ENCODE measurements at regions not wholly inside any gene's neighbourhood (a gene's known extent, or its start where the extent isn't known, plus 50 kb on each side); places are given as distances from the start of the nearest gene placed in this dataset.
A peak's percentile ranks its signal among the peaks of the same experiment; 100 is the strongest.

- H3K36me3 Mint-ChIP-seq: peaks cover 60% of the 10 kb centered on the region
- ATAC-seq (peak; percentile 75), DNase-seq (ENCODE audit: low spot score) (no peak)
- POLR2A ChIA-PET: no interaction called here
- H3K4me1 Mint-ChIP-seq: peaks cover 23% of the 10 kb centered on the region
- peaks cover 5% of the 10 kb centered on the region; the same call in 1 of the 2 replicates for H3K27me3 Mint-ChIP-seq (ENCODE audit: low read depth)
- peak overlapping the region; percentile 40; the same call in 1 of the 2 replicates for H3K27ac Mint-ChIP-seq
- no peak for TF ChIP-seq MAX (CRISPR knock-in tag; IDR thresholded peaks at IDR 0.05)
- no peak for TF ChIP-seq ARID4B (CRISPR knock-in tag; IDR thresholded peaks at IDR 0.05; ENCODE audit: borderline replicate concordance)
- TF ChIP-seq ZNF219 (CRISPR knock-in tag; IDR thresholded peaks at IDR 0.05; ENCODE audit: borderline replicate concordance): no peak
- TF ChIP-seq FOXP4 (CRISPR knock-in tag; IDR thresholded peaks at IDR 0.05): no peak
- TF ChIP-seq NFYB (CRISPR knock-in tag; conservative IDR thresholded peaks at IDR 0.05; ENCODE audit: low read depth): no peak
- no peak for TF ChIP-seq PRDM15 (CRISPR knock-in tag; IDR thresholded peaks at IDR 0.05)
- TF ChIP-seq ZNF281 (CRISPR knock-in tag; IDR thresholded peaks at IDR 0.05): no peak
- no peak for TF ChIP-seq ZNF396 (CRISPR knock-in tag; IDR thresholded peaks at IDR 0.05; ENCODE audit: borderline replicate concordance)
- no peak overlapping the region for H3K4me3 Mint-ChIP-seq
- peaks cover 54% of the 10 kb centered on the region for H3K9me3 Mint-ChIP-seq
- CTCF ChIA-PET: interaction anchor here (0.5 to 0.9 kb wide), 2 partner anchors 12 to 30 kb away, joined by 3 read pairs; no protein-coding TSS in a partner anchor
Observed at GRCh38 chr2:234641086-234641485, 144.2 kb upstream of the ARL4C start.

GRCh38 chr2:234640657-234641056 lies 143.8 kb upstream of the ARL4C start:
- Mint-ChIP-seq H3K4me3 (no peak overlapping the region), H3K27me3 (ENCODE audit: low read depth) (peaks cover 5% of the 10 kb centered on the region; the same call in 1 of the 2 replicates), H3K9me3 (peaks cover 58% of the 10 kb centered on the region), H3K36me3 (peaks cover 64% of the 10 kb centered on the region), H3K4me1 (peaks cover 27% of the 10 kb centered on the region), H3K27ac (peak overlapping the region; percentile 52)
- ChIA-PET POLR2A (no interaction called here), CTCF (interaction anchor here (0.9 kb wide), 1 partner anchor 29 kb away, joined by 3 read pairs; no protein-coding TSS in a partner anchor)
- DNase-seq (ENCODE audit: low spot score): no peak
- ATAC-seq: no peak
- no peak for TF ChIP-seq USF1 (CRISPR knock-in tag; IDR thresholded peaks at IDR 0.05)
- TF ChIP-seq AFF4 (CRISPR knock-in tag; IDR thresholded peaks at IDR 0.05; ENCODE audit: borderline replicate concordance): no peak
- no peak for TF ChIP-seq ZNF396 (CRISPR knock-in tag; IDR thresholded peaks at IDR 0.05; ENCODE audit: borderline replicate concordance)
- no peak for TF ChIP-seq STAT6 (CRISPR knock-in tag; conservative IDR thresholded peaks at IDR 0.05; ENCODE audit: low read depth)
- TF ChIP-seq ZNF671 (CRISPR knock-in tag; IDR thresholded peaks at IDR 0.05): no peak

All from WTC11 (cell line).